Fibroblast of skin of abdomen (primary cell): ENCODE measurements at regions not wholly inside any gene's neighbourhood (a gene's known extent, or its start where the extent isn't known, plus 50 kb on each side); places are given as distances from the start of the nearest gene placed in this dataset.
A peak's percentile ranks its signal among the peaks of the same experiment; 100 is the strongest.
"Not testable (repeated sequence)": the region's sequence is repeated elsewhere in the genome, so short reads cannot be mapped to it uniquely, and the experiment has no call there.

Experiments
- DNase-seq: peaks from one replicate; pipeline ENCODE4 v3.0.0-alpha.2; 2013

DNA sequence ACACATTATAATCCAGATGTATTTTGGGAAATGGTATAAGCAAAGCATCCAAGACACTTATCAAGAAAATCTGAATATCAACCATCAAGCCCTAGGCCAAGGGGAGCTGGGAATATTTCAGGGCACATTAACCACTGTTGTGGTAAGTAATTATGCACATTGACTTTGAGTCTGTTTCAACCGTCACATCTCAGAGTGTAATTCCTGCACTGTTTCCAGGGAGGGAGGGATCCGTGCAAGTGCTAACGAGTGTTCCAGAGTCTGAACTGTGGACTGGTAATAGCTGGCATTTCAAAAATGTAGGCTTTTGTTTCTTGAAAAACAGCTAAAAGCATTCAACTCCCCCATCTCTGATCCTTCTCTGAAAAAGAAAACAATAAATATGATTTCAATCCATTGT, 681.6 kb downstream of the BCL11A start:
- no peak for DNase-seq

DNA sequence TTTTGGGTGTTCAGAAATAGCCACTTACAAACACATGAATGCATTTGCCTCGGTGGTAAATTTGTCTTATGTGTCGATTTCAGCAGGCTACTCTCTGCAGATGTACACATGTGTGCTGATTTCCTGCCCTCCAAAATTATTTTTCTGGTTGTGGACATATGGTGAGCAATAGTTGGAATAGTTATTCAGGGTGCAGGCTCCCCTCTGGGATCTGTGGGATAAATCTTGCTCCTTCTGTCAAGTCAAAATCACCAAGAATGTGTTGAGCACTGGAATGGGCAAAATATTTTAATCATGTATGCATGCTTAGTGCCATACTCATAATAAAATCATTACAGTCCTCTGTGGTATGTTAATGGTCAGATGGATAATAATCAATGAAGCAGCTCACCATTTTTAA, 684.5 kb downstream of the BCL11A start:
- DNase-seq, result peak; percentile 46

DNA sequence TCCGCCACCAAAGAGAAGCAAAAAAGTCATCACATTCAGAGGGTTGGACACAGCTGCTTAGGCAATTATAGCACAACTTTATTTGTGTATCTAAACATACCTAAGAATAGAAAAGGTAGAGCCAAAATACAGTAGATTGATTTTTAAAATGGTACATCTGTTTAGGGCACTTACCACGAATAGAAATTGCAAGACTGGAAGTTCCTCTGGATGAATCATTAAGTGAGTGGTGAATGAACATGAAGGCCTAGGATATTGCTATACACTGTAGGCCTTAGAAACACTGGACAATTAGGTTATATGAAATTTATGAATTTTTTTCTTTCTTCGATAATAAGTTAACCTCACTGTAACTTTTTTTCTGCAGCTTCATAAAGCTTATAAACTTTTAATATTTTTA, 687.0 kb downstream of the BCL11A start:
- no peak for DNase-seq

- DNase-seq, result no peak
These were observed 694.9 kb downstream of the BCL11A start for GRCh38 chr2:59858540-59858939.

- no peak for DNase-seq
These were observed 696.3 kb downstream of the BCL11A start for GRCh38 chr2:59857109-59857508.

DNA sequence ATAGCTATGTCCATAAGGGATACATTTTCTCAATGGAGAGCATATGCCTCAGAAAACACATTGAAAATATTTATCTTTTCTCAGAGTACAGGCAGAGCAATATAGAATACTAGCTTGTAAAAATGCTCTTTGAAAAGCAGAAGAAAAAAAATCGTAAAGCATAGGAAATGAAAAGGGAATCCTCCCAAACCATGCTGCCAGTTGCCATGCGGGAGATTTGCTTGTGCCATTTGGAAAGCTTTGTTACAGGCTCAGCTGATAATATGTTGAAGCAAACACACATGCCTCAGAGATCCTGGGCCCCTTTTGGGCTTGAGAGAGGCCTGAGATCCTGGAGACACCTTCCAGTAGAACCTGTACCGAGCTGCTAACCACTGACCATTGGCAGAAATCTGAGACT, 697.1 kb downstream of the BCL11A start:
- no peak for DNase-seq

GRCh38 chr2:59853032-59853431, 700.4 kb downstream of the BCL11A start:
- DNase-seq, result no peak

DNA sequence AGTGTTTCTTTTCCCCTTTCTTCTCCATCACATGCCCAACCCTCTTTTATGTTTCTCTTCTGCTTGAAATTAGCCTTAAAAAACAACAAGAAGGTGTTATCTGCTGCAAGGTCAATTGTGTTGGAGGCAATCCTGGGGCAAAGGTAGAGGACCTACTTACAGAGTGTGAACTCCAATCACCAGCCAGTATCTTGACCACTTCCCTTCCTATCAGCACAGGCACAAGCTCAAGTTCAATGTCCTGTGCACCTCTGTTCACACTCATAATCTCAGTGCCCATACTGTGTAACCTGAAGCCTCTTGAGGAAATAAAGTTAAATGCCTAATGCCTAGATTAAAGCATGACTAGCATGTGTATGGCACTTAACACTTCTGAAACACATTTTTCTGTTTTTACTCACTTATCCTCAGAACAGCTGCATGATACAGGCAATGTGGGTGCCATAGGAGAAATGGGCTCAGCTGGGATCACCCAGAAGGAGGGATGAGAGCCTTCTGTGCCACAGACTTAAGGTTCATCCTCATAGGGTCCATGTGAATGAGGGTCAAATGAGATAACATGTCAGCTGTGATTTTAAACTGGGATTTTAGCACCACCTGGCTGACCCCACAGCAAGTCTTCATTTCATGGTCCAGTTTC, 701.5 kb downstream of the BCL11A start:
- DNase-seq, result no peak

GRCh38 chr2:59850554-59850953, 702.9 kb downstream of the BCL11A start:
- no peak for DNase-seq

GRCh38 chr2:59833941-59834340, 719.5 kb downstream of the BCL11A start:
- DNase-seq, result no peak

GRCh38 chr2:59830601-59831000, 722.9 kb downstream of the BCL11A start:
- DNase-seq, result no peak

DNA sequence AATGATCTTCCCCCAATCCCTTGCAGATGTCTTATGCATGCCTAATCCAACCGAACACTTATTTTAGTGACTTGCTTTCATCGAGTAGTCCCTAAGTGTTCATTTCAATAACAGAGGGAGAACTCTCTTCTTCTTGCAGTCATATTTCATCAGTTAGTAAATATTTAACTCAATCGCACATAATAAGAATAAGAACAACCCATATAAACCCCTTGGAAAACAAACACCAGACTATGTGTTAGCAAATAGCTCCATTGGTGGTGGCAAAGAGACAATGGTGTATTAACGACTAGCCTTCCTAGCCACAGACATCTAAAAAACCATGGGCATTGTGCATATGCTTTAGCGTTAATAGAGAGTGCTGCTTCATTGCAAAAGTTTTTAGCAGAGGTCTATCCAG, 725.8 kb downstream of the BCL11A start:
- no peak for DNase-seq

DNA sequence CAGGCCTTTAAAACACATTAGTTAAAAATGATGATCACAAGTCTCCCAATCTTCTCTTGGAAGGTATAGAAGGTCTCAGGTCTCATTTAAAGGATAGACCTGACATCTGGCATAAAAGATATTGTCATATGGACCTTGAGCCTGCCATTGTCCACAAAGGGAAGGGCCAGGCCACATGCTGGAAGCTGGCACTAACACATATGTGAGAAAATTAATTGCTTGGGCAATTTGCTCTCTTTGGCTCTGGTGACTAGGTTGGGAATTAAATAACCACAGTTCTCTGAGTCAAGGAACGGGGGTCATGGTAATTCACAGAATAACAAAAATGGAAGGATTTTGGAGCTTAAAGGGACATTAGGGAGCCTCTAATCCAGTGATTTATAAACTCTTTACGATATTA, 727.3 kb downstream of the BCL11A start:
- DNase-seq, result no peak

DNA sequence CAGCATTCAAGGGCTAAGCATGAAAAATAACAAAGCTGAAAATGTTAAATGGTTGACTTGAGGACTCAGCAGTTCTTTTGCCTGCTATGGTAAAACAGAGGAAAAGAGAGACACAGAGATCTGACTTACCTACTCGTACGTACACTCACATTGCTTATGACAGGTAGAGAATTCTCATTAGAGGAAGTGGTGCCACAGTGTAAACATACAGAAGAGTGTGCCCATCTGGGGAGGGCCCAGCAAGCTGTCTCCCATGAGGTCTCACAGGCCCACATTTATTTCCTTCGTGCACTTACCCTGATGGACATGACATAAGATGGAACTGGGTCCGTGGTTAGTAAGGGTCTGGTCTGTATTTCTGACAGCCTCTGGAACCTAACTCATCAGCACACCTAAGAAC, 729.1 kb downstream of the BCL11A start:
- DNase-seq, result no peak

DNA sequence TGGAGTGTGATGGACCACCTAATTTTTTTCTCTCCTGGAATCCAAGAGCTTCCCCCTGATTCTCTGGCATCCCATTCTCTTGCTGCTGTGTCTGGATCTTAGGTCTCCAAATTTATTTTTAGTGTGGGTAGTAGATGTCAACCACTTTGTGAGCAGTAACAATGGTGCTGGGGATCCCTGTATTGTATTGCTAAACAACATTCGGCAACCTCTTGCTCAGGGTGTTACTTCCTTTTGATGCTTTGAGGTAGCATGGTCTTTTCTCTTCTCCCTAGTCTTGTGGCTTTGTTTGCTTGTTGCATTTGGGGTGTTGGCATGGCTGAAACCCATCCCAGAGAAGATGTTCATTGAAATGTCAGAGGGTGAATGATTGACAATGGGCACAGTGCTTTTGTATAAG, 737.4 kb downstream of the BCL11A start:
- DNase-seq, result no peak

- DNase-seq, result not testable (repeated sequence)
These were observed 743.2 kb downstream of the BCL11A start for GRCh38 chr2:59810283-59810682.

DNA sequence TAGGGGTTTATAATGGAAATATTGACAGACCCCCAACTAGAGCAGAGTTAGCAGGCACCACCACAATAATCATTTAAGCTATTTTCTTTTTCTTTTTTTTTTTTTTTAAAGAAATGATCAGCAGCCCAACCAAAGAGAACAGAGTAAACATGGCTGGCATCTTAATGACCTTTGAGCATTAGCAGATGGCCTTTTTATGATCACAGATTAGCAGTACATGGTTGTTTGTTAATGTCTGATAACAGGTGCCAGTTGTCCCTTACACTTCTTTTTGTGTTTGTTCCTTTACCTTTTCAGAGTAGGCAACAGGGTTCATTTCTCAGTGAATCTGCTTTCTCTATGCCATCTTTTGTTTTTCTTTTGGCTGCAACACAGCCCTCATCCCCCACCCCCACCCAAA, 747.0 kb downstream of the BCL11A start:
- no peak for DNase-seq

- DNase-seq, result no peak
These were observed 748.7 kb downstream of the BCL11A start for GRCh38 chr2:59804732-59805131.

GRCh38 chr2:59803586-59803985, 749.9 kb downstream of the BCL11A start:
- DNase-seq, result no peak

DNA sequence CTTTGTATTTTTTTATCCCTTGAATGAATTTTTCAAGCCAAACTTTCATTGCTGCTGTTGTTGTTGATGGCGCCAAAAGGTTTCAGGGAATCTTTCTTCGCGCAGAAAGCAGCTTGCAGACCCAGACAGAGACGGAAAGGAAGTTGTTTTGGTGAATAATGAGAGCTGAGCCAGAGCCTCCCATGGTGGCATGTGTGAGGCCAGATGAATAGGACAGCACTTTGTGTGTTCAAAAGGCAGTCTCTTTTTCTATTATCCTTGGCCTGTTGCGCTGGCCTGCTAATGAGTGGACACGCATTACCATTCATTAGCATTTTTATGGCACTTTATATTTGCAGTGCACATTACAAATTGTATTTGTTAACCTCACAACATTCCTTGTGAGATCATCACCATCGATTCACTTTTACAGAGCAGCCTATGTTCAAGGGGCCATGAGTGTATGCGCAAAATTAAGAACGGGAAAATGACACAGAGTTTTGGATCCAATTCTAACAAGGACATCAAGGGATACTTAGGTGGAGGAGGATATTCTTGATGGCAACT, 754.7 kb downstream of the BCL11A start:
- DNase-seq, result no peak

GRCh38 chr2:59791004-59791618, 762.3 kb downstream of the BCL11A start:
- DNase-seq, result no peak

- no peak for DNase-seq
These were observed 763.1 kb downstream of the BCL11A start for GRCh38 chr2:59790186-59791003.

DNA sequence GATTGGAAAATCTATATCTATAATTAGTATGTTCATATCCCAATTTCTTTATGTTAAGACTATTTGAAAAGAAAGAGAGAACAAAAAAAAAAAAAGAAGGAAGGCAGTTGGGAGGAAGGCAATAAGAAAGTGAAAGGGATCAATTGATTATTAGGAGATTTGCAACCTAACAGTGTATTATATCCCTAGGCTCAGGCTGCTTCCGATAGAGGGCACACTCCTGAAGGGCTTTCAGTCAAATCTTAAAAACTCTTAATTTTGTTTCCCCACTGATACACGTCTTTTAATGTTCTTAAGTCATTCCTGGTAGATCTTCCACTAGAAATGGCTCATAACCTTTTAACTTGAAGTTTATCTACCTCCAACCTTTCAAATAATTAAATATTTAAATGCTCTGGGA, 763.9 kb downstream of the BCL11A start:
- no peak for DNase-seq

GRCh38 chr2:59787095-59787494, 766.4 kb downstream of the BCL11A start:
- no peak for DNase-seq
